WI38 (cell line): ENCODE measurements at regions not wholly inside any gene's neighbourhood (a gene's known extent, or its start where the extent isn't known, plus 50 kb on each side); places are given as distances from the start of the nearest gene placed in this dataset.

Source experiments
- H3K4me3 ChIP-seq: 2 replicates; pipeline ENCODE4 v1.5.1; 2011; ENCODE audit warnings: low read depth, mild to moderate bottlenecking, control low read depth, low read length
- TF ChIP-seq, protein P1 (sequence below): IDR thresholded peaks from 2 replicates; pipeline ENCODE4 v1.5.1; 2012; ENCODE audit warnings: low read depth, mild to moderate bottlenecking, control low read depth, low read length

- TF ChIP-seq, protein P1, sequence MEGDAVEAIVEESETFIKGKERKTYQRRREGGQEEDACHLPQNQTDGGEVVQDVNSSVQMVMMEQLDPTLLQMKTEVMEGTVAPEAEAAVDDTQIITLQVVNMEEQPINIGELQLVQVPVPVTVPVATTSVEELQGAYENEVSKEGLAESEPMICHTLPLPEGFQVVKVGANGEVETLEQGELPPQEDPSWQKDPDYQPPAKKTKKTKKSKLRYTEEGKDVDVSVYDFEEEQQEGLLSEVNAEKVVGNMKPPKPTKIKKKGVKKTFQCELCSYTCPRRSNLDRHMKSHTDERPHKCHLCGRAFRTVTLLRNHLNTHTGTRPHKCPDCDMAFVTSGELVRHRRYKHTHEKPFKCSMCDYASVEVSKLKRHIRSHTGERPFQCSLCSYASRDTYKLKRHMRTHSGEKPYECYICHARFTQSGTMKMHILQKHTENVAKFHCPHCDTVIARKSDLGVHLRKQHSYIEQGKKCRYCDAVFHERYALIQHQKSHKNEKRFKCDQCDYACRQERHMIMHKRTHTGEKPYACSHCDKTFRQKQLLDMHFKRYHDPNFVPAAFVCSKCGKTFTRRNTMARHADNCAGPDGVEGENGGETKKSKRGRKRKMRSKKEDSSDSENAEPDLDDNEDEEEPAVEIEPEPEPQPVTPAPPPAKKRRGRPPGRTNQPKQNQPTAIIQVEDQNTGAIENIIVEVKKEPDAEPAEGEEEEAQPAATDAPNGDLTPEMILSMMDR, result no peak
- H3K4me3 ChIP-seq, result no peak overlapping the region
Observed at GRCh38 chr5:73375191-73375545, 73.4 kb downstream of the FOXD1 start.

DNA sequence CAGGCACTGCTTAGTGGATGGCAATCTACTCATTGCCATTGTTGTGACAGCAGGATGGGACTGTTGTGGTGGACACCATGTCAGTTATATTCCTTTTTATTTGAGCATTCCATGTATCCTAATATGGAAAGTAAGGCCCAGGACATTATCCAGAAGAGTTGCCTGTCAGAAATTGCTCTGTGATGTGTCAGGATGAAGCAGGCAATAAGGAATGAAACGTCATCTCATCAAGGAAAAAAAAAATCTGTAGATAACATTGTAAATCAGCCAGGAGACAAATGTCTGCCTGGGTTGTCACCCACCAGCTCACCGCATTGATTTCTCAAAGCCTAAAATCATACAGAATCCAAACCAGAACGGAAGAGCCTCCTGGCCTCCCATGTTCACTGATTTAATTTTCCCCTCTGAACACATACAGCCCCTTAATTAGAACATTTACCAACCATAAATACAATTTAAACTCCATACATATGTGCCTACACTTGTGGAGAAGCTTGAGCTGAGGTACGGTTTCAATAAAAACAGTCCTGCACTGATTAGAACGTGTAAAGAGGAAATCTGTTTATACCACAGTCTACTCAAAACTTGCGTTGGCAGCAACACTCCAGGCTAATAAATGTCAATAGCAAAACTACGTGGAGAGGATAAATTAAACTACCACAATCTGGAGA lies 73.9 kb downstream of the FOXD1 start:
- TF ChIP-seq, protein P1, result no peak
- no peak overlapping the region for H3K4me3 ChIP-seq

GRCh38 chr5:73373814-73374510 lies 74.6 kb downstream of the FOXD1 start:
- no peak overlapping the region for H3K4me3 ChIP-seq
- TF ChIP-seq, protein P1, result no peak

DNA sequence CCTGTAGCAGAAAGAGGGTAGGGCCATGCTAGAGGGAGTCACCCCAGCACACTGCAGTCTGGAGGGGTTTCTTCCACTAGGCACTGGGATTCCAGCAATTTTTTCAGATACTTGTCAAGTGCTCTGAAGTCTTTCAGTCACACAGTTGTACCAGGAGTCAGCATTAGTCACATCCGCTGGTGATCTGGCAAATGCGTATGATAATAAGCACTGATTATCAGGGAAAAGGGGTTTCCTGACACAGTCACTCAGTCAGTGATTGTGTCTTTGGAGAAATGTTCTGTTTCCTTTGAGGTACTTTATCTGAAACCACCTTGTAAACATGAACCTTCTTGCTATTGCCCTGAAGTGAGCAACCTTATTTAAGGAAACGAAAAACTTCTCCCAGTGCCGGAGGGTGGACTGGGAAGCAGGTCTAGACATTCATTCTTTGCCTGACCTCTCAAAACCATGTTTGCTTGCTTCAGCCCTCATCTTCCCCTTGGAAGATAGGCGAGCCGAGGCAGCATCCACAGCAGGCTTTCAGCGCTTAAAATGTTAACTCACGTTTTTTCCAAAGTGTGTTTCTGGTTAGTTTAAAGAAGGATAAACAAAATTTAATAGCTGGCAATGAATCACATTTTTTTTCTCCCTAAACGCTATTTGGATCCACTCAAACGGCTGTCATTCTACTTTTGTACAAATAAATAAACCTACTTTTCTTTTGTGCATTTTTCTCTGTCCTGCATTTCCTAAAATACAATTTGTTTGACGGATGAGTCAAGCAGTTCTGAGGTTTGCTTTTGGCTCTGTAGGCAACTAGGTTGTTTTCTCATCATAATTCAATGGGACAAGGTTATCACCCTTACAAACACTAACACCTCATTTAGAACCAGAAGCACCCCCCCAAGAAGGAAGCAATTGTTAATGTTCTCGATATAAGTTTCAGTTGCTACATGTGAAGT lies 77.7 kb downstream of the FOXD1 start:
- 0 out of 2 replicates have a peak overlapping the region, but pooled peaks have one; percentile 0 for H3K4me3 ChIP-seq

GRCh38 chr5:73370095-73370494 lies 78.5 kb downstream of the FOXD1 start:
- H3K4me3 ChIP-seq, result no peak overlapping the region
- TF ChIP-seq, protein P1, result no peak

More for the DNA sequence above, 77.7 kb downstream of the FOXD1 start:
- TF ChIP-seq, protein P1, result no peak

GRCh38 chr5:73369278-73369677 lies 79.3 kb downstream of the FOXD1 start:
- no peak overlapping the region for H3K4me3 ChIP-seq
- TF ChIP-seq, protein P1, result no peak
